SKM-1 (cell line): ENCODE measurements at regions not wholly inside any gene's neighbourhood (a gene's known extent, or its start where the extent isn't known, plus 50 kb on each side); places are given as distances from the start of the nearest gene placed in this dataset.

Experiments used
- DNase-seq: peaks from one replicate; lab custom pipeline; 2025; ENCODE audit not compliant: unreplicated experiment; lab: John Stamatoyannopoulos, UW

- DNase-seq: no peak
Observed at GRCh38 chr14:84592770-84593169, 937.2 kb upstream of the FLRT2 start.

- DNase-seq: no peak
Observed at GRCh38 chr14:84610086-84610485, 919.9 kb upstream of the FLRT2 start.

- DNase-seq: no peak
Observed at GRCh38 chr14:84622357-84622756, 907.6 kb upstream of the FLRT2 start.

GRCh38 chr14:84643446-84643845 is 886.5 kb upstream of the FLRT2 start:
- no peak for DNase-seq

DNA sequence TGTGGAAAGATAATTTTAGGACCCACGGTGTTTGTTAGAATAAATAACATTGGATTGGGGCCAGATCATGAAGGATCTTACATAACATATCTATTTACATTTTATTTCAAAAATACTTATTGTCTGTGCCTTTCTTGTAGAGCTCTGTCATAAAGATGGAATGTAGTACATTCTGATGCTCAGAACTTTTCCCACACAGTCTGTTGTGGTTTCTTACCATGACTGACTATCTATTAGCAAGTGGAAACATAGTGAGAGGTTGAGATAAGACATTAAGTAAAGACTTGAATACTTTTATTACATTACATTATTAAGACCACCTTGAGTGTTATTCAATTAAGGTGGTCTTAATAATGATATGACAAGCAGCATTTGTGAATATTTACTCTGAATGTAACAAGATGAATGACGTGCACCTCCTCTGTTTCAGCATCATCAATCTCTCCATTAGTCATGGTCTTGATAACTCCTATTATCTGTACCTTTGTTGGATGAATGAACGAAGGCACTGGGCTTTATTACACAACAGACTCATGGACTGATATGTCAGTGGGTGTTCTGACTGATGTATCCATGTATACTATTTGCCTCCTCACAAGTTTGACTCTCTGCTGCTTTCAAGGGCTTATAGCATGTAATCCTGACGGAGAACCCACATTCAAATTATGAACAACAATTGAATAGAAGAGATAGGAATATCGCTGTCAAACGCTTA is 883.0 kb upstream of the FLRT2 start:
- DNase-seq: no peak

- no peak for DNase-seq
Observed at GRCh38 chr14:84655014-84655413, 874.9 kb upstream of the FLRT2 start.

DNA sequence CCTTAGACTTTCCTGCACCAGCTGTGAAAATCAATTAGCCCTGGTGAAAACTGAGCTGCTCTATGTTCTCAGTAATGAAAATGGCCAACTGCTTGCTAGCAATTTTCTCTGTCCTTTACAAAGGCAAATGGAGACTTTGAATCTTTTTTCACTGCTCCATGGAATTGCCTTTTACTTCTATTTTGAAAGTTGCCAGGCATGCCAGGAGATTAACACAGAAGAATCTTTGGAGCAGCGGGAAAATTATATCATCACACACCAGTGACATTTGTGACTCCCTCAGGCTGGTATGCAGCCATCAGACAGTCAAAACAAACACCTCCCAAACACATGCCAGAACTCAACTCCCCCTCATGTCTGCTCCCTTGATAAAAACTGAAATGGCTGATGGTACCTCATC is 872.0 kb upstream of the FLRT2 start:
- DNase-seq: no peak

GRCh38 chr14:84670796-84671195 is 859.1 kb upstream of the FLRT2 start:
- no peak for DNase-seq

GRCh38 chr14:84671776-84672175 is 858.2 kb upstream of the FLRT2 start:
- DNase-seq: no peak

DNA sequence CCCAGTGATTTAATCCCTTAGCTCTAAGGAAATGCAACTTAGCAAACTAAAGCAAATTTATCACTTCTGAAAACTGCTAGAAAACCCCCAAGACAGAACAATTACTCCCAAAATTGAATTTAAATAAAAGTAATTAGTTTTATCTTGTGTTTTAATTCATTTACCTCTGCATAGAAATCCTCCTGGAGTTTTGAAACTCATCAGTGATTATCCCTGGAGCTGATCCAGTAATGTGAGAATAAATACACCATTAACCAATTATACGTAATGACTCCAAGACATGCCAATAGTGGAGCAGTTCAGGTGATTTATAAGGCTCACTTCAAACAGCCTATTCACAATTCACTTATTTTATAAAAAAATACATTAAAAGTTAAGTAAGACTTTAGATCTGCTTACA is 855.3 kb upstream of the FLRT2 start:
- DNase-seq: no peak

DNA sequence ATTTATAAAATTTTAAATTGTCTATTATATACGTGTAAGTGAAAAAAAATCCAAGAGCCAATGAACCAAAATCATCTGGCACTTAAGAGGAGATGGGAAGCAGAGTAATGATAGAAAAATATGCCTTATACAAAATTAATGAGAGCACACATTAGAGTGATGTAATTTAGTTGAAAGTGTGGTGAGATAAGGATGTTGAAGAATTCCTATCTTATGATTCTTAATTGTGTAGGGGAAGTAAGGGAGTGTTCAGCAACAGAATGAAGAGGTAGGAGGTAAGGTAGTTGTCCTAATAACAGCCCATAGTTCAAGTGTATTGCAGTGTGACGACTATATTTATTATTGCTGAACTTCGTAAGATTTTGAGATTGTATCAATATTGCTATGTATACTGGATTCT is 843.4 kb upstream of the FLRT2 start:
- DNase-seq: no peak

GRCh38 chr14:84688297-84689025 is 841.5 kb upstream of the FLRT2 start:
- no peak for DNase-seq

GRCh38 chr14:84694161-84694560 is 835.8 kb upstream of the FLRT2 start:
- no peak for DNase-seq

DNA sequence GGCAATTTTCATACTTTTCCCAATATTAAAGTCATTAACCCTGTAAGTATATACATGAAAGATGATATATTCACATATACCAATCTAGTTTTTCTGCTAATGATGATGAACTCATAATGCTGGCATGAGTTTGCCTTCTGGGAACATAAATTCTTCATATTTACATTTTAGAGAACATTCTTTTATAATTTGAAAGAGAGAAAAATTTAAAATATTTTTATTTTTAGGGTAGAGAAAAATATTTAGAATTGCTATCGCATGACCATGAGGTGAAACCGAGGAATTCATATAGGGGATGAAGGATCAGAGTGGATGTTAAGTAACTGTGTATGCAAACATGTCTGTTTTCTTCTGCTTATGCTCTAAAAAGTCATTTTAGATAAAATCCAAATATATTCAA is 825.3 kb upstream of the FLRT2 start:
- no peak for DNase-seq

GRCh38 chr14:84707830-84708229 is 822.1 kb upstream of the FLRT2 start:
- DNase-seq: no peak

- DNase-seq: no peak
Observed at GRCh38 chr14:84708865-84709264, 821.1 kb upstream of the FLRT2 start.

- DNase-seq: no peak
Observed at GRCh38 chr14:84726471-84726870, 803.5 kb upstream of the FLRT2 start.

DNA sequence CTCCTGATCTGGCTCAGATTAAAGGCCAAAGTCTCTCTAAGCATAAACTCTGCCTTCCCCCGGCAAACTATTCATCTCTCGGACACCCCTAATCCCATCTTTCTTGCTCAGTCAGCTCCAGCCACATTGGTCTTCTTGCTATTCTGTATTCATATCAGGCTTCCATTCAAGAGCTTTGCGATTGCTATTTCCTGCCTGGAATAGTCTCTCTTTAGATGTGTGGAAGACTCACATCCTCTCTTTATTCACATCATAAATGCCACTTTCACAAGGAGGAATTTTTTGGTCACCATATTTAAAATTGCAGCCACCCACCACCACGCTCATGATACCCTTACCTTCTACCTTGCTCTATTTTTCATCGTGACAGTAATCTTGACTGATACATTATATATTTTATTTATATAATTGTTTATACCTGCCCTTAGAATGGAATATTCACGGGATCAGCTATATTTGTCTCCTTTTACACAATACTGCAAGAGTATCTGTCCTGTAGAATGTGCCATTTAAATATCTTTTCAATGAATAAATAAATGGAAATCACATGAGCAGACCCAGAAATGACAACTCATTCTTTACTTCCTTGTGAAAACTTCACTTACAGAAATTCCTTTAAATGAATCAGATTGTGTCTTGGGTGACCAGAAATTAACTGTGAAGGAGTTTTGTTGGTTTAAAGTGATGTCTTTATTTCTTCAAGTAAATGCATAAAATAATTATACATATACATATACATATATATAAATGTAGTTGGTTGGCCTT is 780.6 kb upstream of the FLRT2 start:
- no peak for DNase-seq

- DNase-seq: no peak
Observed at GRCh38 chr14:84750284-84750683, 779.7 kb upstream of the FLRT2 start.

DNA sequence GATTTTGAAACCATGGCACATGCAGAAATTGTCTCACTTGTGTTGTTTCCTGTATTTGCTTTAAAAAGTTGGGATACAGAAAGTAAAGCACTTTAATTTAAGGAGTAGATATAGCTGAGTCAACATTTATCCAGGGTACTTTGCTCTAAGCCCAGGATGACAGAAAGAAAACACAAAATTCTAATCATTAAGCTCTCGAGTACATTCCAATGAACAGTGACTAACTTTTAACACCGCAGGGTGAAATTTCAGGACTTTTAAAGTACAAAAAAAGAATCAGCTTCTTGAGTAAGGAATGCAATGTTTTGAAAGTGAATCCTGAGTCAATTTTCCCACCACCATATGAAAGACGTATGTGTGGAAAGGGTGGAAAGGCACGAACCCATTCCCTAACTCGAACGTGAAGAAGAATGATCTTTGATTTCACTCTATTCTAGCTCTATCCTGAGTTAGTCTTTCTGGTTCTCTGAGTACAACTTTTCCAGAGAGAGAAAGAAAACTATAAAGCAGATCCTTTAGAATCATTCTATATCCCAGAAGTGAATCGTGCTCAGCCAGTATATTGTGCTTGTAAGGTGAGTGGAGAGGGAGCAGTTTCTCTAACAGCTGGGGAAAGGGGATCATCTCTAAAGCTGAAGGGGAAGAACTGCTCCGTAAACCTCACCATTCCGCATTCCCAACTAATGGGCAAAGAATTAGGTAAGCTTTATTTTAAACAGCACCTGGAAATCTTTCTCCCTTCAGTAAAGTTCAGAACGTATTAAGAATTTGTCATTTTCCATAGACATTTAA is 779.0 kb upstream of the FLRT2 start:
- no peak for DNase-seq

DNA sequence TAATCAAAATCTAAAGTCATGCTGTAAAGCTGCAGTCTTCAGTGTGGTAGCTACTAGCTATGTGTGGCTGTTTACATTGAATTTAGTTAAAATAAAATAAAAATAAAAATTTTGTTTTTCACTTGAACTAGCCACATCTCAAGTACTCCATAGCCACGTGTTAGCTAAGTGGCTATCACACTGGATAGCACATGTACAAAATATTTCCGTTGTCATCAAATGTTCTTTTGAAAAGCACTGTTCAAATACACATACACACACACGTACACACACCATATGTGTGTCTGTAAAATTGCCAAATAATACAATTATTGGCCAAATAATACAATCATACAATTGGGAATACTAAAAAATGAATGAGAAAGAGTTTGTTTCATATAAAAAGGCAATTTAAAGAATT is 778.2 kb upstream of the FLRT2 start:
- DNase-seq: no peak
